ENCODE measurements at regions not wholly inside any gene's neighbourhood (a gene's known extent, or its start where the extent isn't known, plus 50 kb on each side); places are given as distances from the start of the nearest gene placed in this dataset.

DNA sequence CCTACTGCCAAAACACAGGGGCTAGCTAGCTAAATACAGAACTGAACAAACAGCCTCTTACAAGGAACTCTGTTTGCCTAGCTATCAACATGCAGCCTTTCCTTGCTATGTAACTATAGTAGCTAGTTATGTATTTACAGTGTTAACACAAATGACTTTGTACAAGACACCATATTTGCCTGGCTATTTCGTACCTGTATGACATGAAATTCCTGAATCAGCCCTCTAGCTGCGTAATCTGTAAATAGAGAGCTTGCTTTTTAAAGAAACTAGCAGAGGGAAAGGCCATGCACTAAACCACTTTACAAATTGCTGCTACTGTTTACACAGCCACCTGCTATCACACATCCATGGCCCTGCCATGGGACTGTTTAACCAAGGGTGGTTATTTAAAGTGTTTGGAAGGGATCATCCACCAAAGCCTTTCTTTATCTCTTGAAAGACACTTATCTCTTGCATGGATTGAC lies 248.7 kb downstream of the TFCP2L1 start:
- no peak for TF ChIP-seq EGR1 (IDR thresholded peaks at IDR 0.05)
- no peak for TF ChIP-seq FOXM1 (IDR thresholded peaks at IDR 0.05; ENCODE audit: borderline replicate concordance, low read depth)
- no peak for TF ChIP-seq EP300 (IDR thresholded peaks at IDR 0.05; ENCODE audit: borderline replicate concordance)
- TF ChIP-seq NFIC (IDR thresholded peaks at IDR 0.05), result no peak
- TF ChIP-seq ZBTB7A (IDR thresholded peaks at IDR 0.05; ENCODE audit: low read depth), result no peak
- TF ChIP-seq TAF1 (IDR thresholded peaks at IDR 0.05; ENCODE audit: low read depth), result no peak
- TF ChIP-seq RAD21 (IDR thresholded peaks at IDR 0.05; ENCODE audit: low read depth), result no peak
- no peak for TF ChIP-seq YY1 (IDR thresholded peaks at IDR 0.05; ENCODE audit: low read depth)
- TF ChIP-seq, protein P1, sequence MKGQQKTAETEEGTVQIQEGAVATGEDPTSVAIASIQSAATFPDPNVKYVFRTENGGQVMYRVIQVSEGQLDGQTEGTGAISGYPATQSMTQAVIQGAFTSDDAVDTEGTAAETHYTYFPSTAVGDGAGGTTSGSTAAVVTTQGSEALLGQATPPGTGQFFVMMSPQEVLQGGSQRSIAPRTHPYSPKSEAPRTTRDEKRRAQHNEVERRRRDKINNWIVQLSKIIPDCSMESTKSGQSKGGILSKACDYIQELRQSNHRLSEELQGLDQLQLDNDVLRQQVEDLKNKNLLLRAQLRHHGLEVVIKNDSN (IDR thresholded peaks at IDR 0.05), result no peak
- TF ChIP-seq CREB1 (IDR thresholded peaks at IDR 0.05; ENCODE audit: low read depth), result no peak
- TF ChIP-seq, protein P2, sequence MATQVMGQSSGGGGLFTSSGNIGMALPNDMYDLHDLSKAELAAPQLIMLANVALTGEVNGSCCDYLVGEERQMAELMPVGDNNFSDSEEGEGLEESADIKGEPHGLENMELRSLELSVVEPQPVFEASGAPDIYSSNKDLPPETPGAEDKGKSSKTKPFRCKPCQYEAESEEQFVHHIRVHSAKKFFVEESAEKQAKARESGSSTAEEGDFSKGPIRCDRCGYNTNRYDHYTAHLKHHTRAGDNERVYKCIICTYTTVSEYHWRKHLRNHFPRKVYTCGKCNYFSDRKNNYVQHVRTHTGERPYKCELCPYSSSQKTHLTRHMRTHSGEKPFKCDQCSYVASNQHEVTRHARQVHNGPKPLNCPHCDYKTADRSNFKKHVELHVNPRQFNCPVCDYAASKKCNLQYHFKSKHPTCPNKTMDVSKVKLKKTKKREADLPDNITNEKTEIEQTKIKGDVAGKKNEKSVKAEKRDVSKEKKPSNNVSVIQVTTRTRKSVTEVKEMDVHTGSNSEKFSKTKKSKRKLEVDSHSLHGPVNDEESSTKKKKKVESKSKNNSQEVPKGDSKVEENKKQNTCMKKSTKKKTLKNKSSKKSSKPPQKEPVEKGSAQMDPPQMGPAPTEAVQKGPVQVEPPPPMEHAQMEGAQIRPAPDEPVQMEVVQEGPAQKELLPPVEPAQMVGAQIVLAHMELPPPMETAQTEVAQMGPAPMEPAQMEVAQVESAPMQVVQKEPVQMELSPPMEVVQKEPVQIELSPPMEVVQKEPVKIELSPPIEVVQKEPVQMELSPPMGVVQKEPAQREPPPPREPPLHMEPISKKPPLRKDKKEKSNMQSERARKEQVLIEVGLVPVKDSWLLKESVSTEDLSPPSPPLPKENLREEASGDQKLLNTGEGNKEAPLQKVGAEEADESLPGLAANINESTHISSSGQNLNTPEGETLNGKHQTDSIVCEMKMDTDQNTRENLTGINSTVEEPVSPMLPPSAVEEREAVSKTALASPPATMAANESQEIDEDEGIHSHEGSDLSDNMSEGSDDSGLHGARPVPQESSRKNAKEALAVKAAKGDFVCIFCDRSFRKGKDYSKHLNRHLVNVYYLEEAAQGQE (IDR thresholded peaks at IDR 0.05; ENCODE audit: low read depth), result no peak
- no peak for TF ChIP-seq CEBPB (IDR thresholded peaks at IDR 0.05)
- no peak for TF ChIP-seq TCF12 (IDR thresholded peaks at IDR 0.05; ENCODE audit: low read depth)
- TF ChIP-seq, protein P3, sequence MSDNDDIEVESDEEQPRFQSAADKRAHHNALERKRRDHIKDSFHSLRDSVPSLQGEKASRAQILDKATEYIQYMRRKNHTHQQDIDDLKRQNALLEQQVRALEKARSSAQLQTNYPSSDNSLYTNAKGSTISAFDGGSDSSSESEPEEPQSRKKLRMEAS (IDR thresholded peaks at IDR 0.05), result no peak
- TF ChIP-seq TEAD4 (IDR thresholded peaks at IDR 0.05), result no peak

DNA sequence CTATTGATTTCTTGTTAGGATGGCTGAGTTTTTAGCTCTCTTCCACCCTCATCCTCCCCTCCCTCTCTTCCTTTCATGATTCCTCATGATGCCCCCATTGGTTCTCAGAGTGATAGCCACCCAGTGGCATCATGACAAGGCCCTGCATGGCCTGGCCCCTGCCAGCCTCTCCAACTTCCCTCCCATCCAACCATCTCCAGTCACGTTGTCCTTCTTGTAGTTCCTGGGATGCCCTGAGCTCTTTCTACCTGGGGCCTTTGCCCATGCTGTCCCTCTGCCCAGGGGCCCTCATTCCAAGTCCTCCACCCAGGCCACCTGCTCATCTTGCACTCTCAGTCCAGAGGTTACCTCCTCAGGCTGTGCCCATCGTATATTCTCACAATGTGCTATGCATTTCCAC lies 247.5 kb downstream of the TFCP2L1 start:
- TF ChIP-seq CREB1 (IDR thresholded peaks at IDR 0.05; ENCODE audit: low read depth) (no peak), RAD21 (IDR thresholded peaks at IDR 0.05; ENCODE audit: low read depth) (no peak), FOXM1 (IDR thresholded peaks at IDR 0.05; ENCODE audit: borderline replicate concordance, low read depth) (no peak), TAF1 (IDR thresholded peaks at IDR 0.05; ENCODE audit: low read depth) (no peak), NFIC (IDR thresholded peaks at IDR 0.05) (no peak), TEAD4 (IDR thresholded peaks at IDR 0.05) (no peak), EP300 (IDR thresholded peaks at IDR 0.05; ENCODE audit: borderline replicate concordance) (no peak), ZBTB7A (IDR thresholded peaks at IDR 0.05; ENCODE audit: low read depth) (no peak), TCF12 (IDR thresholded peaks at IDR 0.05; ENCODE audit: low read depth) (no peak), YY1 (IDR thresholded peaks at IDR 0.05; ENCODE audit: low read depth) (no peak), CEBPB (IDR thresholded peaks at IDR 0.05) (no peak), EGR1 (IDR thresholded peaks at IDR 0.05) (no peak)
- TF ChIP-seq, protein P3 (IDR thresholded peaks at IDR 0.05), result no peak
- TF ChIP-seq, protein P1 (IDR thresholded peaks at IDR 0.05), result no peak
- TF ChIP-seq, protein P2 (IDR thresholded peaks at IDR 0.05; ENCODE audit: low read depth), result no peak

DNA sequence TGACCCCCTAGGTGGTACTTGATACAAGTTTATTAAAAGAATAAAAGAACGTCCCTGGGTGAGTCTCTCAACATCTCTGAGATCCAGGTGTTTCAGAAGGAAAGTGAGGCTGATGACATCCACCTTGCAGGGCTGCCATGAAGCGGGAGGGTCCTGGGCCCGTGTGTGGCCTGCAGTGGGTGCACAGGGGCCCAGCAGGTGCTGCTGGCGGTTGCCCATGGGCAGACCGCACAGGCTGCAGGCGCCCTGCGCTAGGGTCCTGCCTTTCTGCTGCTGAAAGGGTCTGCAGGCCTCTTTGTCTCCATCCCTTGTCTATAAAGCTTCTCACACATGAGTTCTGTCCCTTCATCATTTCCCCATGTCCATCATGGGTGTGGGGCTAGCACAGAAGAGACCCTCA lies 247.0 kb downstream of the TFCP2L1 start:
- TF ChIP-seq, protein P3 (IDR thresholded peaks at IDR 0.05), result no peak
- no peak for TF ChIP-seq YY1 (IDR thresholded peaks at IDR 0.05; ENCODE audit: low read depth)
- no peak for TF ChIP-seq ZBTB7A (IDR thresholded peaks at IDR 0.05; ENCODE audit: low read depth)
- TF ChIP-seq NFIC (IDR thresholded peaks at IDR 0.05), result no peak
- TF ChIP-seq TEAD4 (IDR thresholded peaks at IDR 0.05), result no peak
- TF ChIP-seq CEBPB (IDR thresholded peaks at IDR 0.05), result no peak
- no peak for TF ChIP-seq EP300 (IDR thresholded peaks at IDR 0.05; ENCODE audit: borderline replicate concordance)
- no peak for TF ChIP-seq EGR1 (IDR thresholded peaks at IDR 0.05)
- TF ChIP-seq RAD21 (IDR thresholded peaks at IDR 0.05; ENCODE audit: low read depth), result no peak
- TF ChIP-seq, protein P2 (IDR thresholded peaks at IDR 0.05; ENCODE audit: low read depth), result no peak
- TF ChIP-seq FOXM1 (IDR thresholded peaks at IDR 0.05; ENCODE audit: borderline replicate concordance, low read depth), result no peak
- no peak for TF ChIP-seq TCF12 (IDR thresholded peaks at IDR 0.05; ENCODE audit: low read depth)
- TF ChIP-seq TAF1 (IDR thresholded peaks at IDR 0.05; ENCODE audit: low read depth), result no peak

DNA sequence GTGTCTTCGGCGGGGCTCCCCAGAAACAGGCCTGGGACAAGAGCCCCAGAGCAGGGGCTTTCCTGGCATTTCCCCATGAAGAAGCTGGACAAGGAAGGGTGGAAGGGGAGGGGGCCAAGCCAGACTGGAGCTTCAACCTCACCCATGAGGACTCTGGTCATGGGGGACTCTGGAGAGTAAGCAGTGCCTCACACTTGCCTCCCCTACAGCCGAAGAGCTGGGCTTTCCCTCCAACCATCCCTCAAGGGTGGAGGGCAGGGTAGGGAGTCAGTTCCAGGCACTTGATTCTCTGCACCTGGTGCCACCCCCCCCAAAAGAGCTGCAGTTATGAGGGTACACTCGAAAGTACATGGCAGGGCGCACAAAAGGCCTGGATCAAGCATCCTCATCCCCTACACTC lies 246.6 kb downstream of the TFCP2L1 start:
- TF ChIP-seq CEBPB (IDR thresholded peaks at IDR 0.05) (no peak), EGR1 (IDR thresholded peaks at IDR 0.05) (no peak)
